GM21367 (cell line): ENCODE measurements at regions not wholly inside any gene's neighbourhood (a gene's known extent, or its start where the extent isn't known, plus 50 kb on each side); places are given as distances from the start of the nearest gene placed in this dataset.

ENCODE experiments used
- ATAC-seq: cut with Tn5 transposase; IDR thresholded peaks from one replicate; pipeline ENCODE4 v1.9.1; 2021; ENCODE audit not compliant: unreplicated experiment

DNA sequence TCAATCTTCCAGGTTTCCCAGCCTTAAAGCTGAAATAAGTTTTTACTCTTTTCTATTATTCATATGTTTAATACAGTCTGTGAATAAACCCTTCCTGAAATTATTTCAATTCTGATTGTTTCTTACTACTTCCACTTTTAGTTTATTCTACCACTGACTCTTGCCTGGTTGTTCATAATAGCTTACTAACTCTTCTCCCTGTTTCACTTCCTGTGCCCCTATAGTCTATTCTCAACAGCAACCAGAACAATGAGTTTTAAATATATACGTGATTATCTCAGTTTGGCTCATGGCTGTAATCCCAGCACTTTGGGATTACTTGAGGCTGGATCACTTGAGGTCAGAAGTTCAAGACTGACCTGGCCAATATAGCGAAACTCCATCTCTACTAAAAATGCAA, 408.0 kb upstream of the SPOCK3 start:
- no peak for ATAC-seq

DNA sequence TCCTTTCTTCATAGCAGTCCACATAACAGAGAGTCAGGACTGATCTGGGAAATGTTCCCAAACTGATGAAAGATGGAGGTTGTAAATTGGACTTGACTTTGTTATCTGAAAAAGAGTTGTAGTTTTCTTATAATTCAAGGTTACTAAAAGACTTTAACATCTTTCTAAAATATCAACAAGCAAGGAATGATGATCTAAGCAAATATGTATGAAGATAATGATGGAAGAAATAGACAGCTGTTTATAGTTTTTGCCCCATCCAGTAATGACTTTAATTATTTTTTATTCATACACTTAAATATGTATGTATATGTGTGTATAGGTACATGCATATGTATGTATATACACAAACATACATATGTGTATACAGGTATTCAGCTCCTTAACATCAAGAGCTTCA, 411.1 kb upstream of the SPOCK3 start:
- no peak for ATAC-seq

DNA sequence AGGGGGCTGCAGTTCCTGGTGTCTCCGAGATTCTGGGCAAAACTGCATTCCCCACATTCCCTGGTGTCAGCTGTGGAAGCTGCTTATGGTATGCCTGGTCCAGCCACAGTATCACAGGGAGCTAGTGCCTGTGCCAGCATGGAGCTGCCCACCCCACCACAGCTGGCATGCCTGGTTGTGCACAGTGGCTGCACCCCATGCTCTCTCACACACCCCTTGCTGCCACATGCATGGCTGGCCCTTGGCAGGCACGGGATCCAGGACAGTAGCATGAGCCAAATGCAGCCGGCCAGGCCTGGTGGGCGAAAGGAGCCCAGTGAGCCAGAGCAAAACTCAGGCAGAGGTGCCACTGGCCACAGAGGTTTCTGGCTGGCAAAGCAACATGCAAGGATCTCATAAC, 418.0 kb upstream of the SPOCK3 start:
- no peak for ATAC-seq

DNA sequence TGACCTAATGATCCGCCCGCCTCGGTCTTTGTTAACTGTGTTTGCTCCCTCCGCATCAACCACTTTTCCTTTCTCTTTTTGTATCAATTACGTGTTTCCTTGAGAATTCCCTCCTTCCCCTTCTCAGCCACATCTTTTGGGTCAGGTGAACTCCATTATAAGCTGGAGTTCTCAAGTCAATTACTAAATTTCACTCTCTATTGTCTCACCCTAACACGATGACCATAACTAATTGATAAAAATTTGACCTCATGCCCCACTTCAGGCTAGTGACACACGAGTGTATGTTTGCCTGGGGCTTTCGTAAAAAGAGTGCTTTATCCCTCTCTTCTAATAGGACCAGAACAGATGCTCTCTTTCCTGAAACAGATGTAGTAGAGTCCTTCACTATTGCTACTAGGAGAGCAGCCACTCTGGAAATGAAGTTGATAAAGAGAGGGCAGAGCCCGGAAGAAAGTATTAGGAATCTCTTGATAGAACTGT, 403.6 kb upstream of the ANXA10 start:
- no peak for ATAC-seq

DNA sequence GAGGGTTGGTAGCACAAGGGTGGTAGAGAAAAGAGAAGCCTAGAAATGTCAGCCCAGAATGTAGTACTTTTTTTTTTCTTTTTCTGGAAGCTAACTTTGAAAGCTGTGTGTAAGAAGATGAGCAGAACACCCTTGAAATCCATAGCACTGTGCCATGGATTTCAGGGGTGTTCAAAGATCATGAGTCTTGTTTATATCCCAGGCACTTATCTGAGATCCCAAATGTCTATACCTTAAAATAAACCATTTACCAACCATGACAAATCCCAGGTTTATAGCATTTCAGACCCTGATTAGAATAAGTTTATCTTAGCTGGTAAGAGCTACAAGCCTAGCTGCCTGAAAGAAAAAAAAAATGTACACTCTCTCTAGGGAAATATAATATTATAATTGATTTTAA, 389.9 kb upstream of the ANXA10 start:
- ATAC-seq: no peak

DNA sequence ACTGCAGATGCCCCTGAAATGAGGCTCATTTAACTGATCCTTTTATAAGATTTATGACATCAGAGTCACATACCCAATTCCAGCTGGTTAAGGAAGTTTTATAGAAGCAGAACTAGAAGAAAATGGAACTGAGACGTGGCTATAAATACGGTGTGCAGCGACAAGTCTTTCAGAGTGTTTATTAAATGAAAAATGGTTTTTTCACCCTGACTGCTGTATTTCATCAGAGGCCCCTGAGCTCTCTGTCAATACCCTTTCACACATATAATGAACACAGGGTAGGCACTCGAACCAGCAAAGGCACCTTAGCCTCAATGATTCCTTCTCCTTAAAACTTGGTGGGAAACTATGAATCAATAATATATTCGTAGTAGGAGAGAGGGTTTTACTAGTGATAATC, 380.8 kb upstream of the ANXA10 start:
- no peak for ATAC-seq

DNA sequence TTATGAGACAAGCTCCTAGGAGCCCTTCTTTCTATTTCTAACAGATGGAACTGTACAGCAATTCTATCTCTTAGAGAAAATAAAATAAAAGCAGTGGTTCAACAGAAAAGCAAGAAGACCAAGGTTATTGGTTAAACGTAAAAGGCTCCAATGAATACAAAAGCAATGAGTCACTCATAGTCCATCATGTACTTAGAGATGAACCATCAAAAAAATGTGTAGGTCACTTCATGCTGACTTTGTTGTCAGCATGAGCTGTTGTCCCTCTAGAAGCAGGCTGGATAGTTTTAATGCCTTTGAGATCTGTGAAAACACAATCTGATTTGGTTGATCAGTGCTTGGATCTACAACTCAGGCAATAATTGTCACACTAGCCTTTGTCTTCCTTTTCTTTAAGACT, 378.6 kb upstream of the ANXA10 start:
- ATAC-seq: no peak

- no peak for ATAC-seq
These were observed 377.2 kb upstream of the ANXA10 start for GRCh38 chr4:167715176-167715575.

DNA sequence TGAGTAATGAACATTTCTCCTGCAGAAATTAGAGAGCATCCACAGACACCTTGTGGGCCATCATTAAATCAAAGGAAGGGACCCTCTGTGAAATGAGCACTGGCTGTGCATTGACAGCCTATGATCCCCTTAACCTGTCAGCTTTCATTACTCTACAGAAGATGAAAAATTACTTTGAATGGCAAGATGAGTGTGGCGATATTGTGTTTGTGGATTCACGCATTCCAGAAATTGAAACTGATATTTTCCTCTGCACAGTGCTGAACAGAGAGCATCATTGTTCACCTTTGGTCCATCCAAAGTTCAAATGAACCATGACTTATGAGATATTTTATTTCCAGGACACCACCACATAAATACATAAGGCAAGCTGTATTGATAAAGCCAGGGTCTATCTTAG, 374.8 kb upstream of the ANXA10 start:
- ATAC-seq: no peak

GRCh38 chr4:167721617-167722486, 370.5 kb upstream of the ANXA10 start:
- ATAC-seq: no peak

- ATAC-seq: no peak
These were observed 369.9 kb upstream of the ANXA10 start for GRCh38 chr4:167722487-167722808.

DNA sequence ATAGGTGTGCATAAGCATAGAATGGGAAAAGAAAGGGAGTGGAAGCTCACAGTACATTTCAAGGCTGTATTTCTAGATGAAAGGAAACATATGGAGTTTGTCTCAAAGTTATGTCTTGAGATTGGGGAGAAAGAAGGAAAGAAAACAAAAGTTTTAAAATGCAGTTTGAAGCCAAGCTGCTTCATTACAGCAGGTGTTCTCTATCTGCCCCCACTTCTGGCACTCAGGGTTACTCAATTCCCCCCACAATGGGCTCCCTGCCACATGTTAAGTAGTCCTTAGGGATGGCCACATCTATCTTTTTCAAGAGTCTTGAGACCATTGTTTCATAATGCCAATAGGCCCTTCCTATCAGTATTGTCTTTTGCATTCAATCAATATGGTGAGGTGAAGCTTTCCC, 367.4 kb upstream of the ANXA10 start:
- ATAC-seq: no peak

GRCh38 chr4:167730769-167731168, 361.6 kb upstream of the ANXA10 start:
- no peak for ATAC-seq

GRCh38 chr4:167745024-167745687, 347.2 kb upstream of the ANXA10 start:
- ATAC-seq: no peak

- no peak for ATAC-seq
These were observed 325.1 kb upstream of the ANXA10 start for GRCh38 chr4:167767281-167767680.

DNA sequence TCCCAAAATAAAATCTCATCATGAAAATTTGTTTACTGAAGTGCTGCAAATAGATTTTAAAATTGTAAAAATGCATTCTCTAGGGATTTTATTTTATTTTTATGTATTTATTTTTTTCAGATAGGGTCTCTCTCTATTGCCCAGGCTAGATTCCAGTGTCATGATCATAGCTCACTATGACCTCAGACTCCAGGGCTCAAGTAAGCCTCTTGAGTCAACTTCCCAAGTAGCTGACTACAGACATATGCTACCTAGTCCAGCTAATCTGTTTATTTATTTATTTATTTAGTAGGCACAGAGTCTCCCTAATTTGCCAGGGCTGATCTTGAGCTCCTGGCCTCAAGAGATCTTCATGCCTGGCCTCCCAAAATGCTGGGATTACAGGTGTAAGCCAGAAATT, 317.7 kb upstream of the ANXA10 start:
- no peak for ATAC-seq

DNA sequence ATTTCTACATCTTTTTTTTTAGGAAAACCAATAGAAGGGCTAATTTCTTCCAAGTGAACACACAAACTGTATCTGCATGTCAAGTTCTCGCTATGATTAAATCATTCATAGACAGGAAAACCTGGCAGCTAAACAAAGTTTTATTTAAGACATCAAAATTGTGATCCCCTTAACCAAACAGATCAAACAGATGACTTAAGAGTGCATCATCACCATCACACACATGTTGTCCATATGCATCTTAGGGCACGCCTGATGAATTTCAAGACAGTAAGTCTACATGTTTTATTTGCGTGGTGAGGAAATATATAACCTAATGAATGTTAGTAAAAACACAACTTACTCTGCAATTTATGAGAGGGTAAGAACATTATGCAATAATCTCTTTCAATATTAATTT, 317.0 kb upstream of the ANXA10 start:
- no peak for ATAC-seq

GRCh38 chr4:167779280-167779679, 313.1 kb upstream of the ANXA10 start:
- no peak for ATAC-seq

DNA sequence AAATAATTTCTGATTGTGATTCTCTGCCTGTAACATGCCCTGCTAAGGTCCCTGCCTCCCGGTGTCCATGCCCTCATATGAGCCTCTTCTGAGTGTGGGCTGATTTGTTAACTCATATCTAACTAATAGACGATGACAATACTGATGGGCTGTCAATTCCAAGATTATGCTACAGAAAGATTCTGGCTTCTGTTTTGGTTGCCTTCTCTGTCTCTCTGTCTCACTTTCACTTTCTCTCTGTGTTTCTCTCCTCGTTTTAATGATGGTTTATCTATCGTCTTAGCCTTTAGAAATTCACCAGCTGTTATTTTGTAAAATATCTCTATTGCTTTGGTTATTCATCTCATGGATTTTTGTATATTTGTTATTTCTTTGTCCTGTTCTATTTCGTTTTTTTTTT, 312.5 kb upstream of the ANXA10 start:
- ATAC-seq: no peak

- no peak for ATAC-seq
These were observed 307.5 kb upstream of the ANXA10 start for GRCh38 chr4:167784826-167785225.

DNA sequence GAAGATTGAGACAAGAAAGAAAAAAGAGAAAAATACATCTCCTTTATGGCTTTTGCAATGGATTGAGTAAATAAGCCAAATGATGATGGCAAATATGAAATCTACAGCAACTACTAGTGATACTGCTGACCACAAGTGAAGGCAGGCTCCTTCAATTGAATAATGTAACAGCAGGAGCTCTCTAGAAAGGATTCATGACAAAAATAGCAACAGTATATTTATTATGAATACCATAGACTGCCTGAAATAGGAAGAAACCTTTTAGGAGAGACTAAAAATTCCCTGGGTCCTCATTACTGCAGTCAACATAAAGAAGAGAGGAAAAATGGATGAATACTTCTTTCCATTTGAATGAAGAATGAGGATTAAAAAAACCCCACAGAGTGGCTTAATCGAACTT, 306.8 kb upstream of the ANXA10 start:
- no peak for ATAC-seq

GRCh38 chr4:167786504-167786903, 305.8 kb upstream of the ANXA10 start:
- no peak for ATAC-seq

- ATAC-seq: no peak
These were observed 305.1 kb upstream of the ANXA10 start for GRCh38 chr4:167787231-167787630.
